ENCODE measurements at regions not wholly inside any gene's neighbourhood (a gene's known extent, or its start where the extent isn't known, plus 50 kb on each side); places are given as distances from the start of the nearest gene placed in this dataset.

DNA sequence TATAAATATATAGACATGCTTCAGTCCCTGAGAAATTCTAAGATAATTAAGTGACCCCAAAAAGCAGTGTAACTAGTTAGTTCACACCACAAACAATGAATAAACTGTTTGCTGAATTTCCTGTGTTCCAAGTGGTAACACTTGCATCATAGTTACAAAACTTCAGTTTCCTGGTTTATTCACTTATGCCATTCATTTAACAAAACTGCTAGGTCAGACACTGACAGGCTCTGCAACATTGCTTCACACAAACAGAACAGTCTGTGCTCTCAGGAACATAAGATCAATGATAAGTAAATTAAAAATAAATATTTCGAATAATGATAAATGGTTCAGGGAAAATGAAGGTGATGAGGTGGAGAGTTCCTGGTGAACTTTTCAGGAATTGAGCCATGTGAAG lies 133.3 kb upstream of the NAMPT start:
- no peak overlapping the region for H3K27ac ChIP-seq
- TF ChIP-seq, protein P1, sequence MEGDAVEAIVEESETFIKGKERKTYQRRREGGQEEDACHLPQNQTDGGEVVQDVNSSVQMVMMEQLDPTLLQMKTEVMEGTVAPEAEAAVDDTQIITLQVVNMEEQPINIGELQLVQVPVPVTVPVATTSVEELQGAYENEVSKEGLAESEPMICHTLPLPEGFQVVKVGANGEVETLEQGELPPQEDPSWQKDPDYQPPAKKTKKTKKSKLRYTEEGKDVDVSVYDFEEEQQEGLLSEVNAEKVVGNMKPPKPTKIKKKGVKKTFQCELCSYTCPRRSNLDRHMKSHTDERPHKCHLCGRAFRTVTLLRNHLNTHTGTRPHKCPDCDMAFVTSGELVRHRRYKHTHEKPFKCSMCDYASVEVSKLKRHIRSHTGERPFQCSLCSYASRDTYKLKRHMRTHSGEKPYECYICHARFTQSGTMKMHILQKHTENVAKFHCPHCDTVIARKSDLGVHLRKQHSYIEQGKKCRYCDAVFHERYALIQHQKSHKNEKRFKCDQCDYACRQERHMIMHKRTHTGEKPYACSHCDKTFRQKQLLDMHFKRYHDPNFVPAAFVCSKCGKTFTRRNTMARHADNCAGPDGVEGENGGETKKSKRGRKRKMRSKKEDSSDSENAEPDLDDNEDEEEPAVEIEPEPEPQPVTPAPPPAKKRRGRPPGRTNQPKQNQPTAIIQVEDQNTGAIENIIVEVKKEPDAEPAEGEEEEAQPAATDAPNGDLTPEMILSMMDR (IDR thresholded peaks at IDR 0.05) = no peak
- no peak for TF ChIP-seq ZFX (IDR thresholded peaks at IDR 0.05; ENCODE audit: borderline replicate concordance)

GRCh38 chr7:106417273-106417902 lies 132.6 kb upstream of the NAMPT start:
- no peak overlapping the region; the same call in 1 of the 2 replicates for H3K27ac ChIP-seq
- TF ChIP-seq, protein P1 (IDR thresholded peaks at IDR 0.05) = no peak
- no peak for TF ChIP-seq ZFX (IDR thresholded peaks at IDR 0.05; ENCODE audit: borderline replicate concordance)

GRCh38 chr7:106416430-106416829 lies 131.6 kb upstream of the NAMPT start:
- TF ChIP-seq, protein P1 (IDR thresholded peaks at IDR 0.05) = no peak
- TF ChIP-seq ZFX (IDR thresholded peaks at IDR 0.05; ENCODE audit: borderline replicate concordance) = no peak

GRCh38 chr7:106415433-106415832 lies 130.7 kb upstream of the NAMPT start:
- TF ChIP-seq, protein P1 (IDR thresholded peaks at IDR 0.05) = no peak
- no peak overlapping the region for H3K27ac ChIP-seq

More at GRCh38 chr7:106416430-106416829, 131.6 kb upstream of the NAMPT start:
- no peak overlapping the region for H3K27ac ChIP-seq

DNA sequence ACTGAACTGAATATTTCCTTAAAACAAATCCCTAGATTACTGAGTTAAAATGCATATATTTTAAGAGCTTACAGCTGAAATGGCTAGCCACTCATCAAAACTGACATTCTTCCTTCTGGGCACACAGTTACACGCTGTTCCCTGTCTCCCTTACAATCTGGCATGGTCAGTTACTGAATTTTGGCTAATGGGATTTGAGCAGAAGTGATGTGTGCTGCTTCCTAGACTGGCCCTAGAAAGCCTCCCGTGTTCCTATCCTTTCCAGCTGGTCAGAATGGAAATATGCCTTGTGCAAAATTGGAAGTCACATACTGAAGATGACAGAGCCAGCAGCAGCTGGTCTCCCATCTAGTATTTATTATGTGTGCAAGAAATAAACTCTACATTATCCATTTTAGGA lies 128.7 kb upstream of the NAMPT start:
- no peak for TF ChIP-seq ZFX (IDR thresholded peaks at IDR 0.05; ENCODE audit: borderline replicate concordance)
- TF ChIP-seq, protein P1 (IDR thresholded peaks at IDR 0.05) = no peak
- no peak overlapping the region for H3K27ac ChIP-seq

GRCh38 chr7:106405697-106406141 lies 120.9 kb upstream of the NAMPT start:
- H3K27ac ChIP-seq = no peak overlapping the region
- TF ChIP-seq ZFX (IDR thresholded peaks at IDR 0.05; ENCODE audit: borderline replicate concordance) = no peak
- TF ChIP-seq, protein P1 (IDR thresholded peaks at IDR 0.05) = no peak

- TF ChIP-seq, protein P1 (IDR thresholded peaks at IDR 0.05) = no peak
- TF ChIP-seq ZFX (IDR thresholded peaks at IDR 0.05; ENCODE audit: borderline replicate concordance) = no peak
- H3K27ac ChIP-seq = no peak overlapping the region
Observed at GRCh38 chr7:106402898-106403297, 118.1 kb upstream of the NAMPT start.

Measured in 22Rv1 (cell line).